ENCODE measurements at regions not wholly inside any gene's neighbourhood (a gene's known extent, or its start where the extent isn't known, plus 50 kb on each side); places are given as distances from the start of the nearest gene placed in this dataset.

GRCh38 chr1:87790756-87791155 is 462.1 kb downstream of the LMO4 start:
- no peak for TF ChIP-seq CTCF (IDR thresholded peaks at IDR 0.05)
- no peak for TF ChIP-seq ZFX (IDR thresholded peaks at IDR 0.05; ENCODE audit: borderline replicate concordance)
